Nucleus accumbens (tissue), 56 donors: ENCODE measurements at regions not wholly inside any gene's neighbourhood (a gene's known extent, or its start where the extent isn't known, plus 50 kb on each side); places are given as distances from the start of the nearest gene placed in this dataset.

Source experiments
- DNase-seq, 56 donors: peaks; one replicate each; lab custom pipeline; 2025; lab: John Stamatoyannopoulos, UW

DNA sequence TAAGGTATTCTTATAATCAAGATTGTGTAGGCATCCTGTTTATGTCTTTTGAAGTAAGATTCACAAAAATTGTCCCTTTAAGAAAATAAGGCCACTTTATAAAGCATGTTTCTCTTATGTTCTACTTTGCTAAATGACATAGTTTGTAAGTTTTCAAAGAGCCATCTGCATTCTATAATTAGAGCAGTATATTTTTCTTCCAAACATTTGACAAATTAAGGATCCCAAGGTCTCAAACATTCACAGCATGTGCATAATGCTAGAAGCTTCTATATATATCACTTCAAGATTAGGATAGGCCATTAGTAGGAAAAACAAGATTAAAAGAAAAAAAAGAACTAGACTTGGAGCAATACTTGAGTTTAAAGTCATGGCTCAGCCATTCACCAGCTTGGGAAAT is 55.9 kb upstream of the DOK5 start:
- DNase-seq = no peak
